Right lobe of liver (tissue), 6 donors: ENCODE measurements at regions not wholly inside any gene's neighbourhood (a gene's known extent, or its start where the extent isn't known, plus 50 kb on each side); places are given as distances from the start of the nearest gene placed in this dataset.
A peak's percentile ranks its signal among the peaks of the same experiment; 100 is the strongest.

Source experiments
- ATAC-seq, 4 donors: fragments of 200-7000 bp; cut with Tn5 transposase; one replicate each; pipeline ENCODE4 v1.9.1; 2020; ENCODE audit warnings: mild to moderate bottlenecking in 4 of 4, moderate library complexity in 4 of 4
- DNase-seq, 3 donors: peaks; one replicate each; pipeline ENCODE4 v3.0.0-alpha.2; 2020
- H3K27ac ChIP-seq, 3 donors: fragments of 200-600 bp; one replicate each; pipeline ENCODE4 v1.8.0; 2022
- H3K27me3 ChIP-seq, 2 donors: fragments of 200-600 bp; one replicate each; pipeline ENCODE4 v1.8.0; 2022
- H3K36me3 ChIP-seq, 4 donors: fragments of 200-600 bp; sonication (generic) in 1 of 4; one replicate each; pipeline versions ENCODE4 v1.5.1 to v1.8.0; 2017 to 2022; ENCODE audit warnings: control low read depth in 1 of 4
- H3K4me1 ChIP-seq, 4 donors: fragments of 200-600 bp; sonication (generic) in 1 of 4; one replicate each; pipeline versions ENCODE4 v1.5.1 to v1.8.0; 2017 to 2022; ENCODE audit warnings: control low read depth in 1 of 4
- H3K4me3 ChIP-seq, 3 donors: fragments of 200-600 bp; one replicate each; pipeline ENCODE4 v1.8.0; 2022
- H3K9me3 ChIP-seq, 4 donors: fragments of 200-600 bp; sonication (generic) in 1 of 4; one replicate each; pipeline versions ENCODE4 v1.5.1 to v1.8.0; 2017 to 2022; ENCODE audit warnings: control low read depth in 1 of 4
- CTCF ChIP-seq, 4 donors: fragments of 200-600 bp in 3 of 4; fragments of 450-650 bp in 1 of 4; IDR thresholded peaks; one replicate each; pipeline versions ENCODE4 v1.5.1 to v1.8.0; 2016 to 2022; ENCODE audit warnings: antibody characterized with exemption in 4 of 4, mild to moderate bottlenecking in 2 of 4
- POLR2A ChIP-seq: fragments of 450-650 bp; IDR thresholded peaks from one replicate; pipeline ENCODE4 v1.6.1; 2017; ENCODE audit warnings: antibody characterized with exemption, mild to moderate bottlenecking
- WGBS: methylation state at CpG from one replicate; pipeline ENCODE4 v1.1.6; 2018; ENCODE audit warnings: low coverage, low lambda C conversion rate; ENCODE audit not compliant: insufficient coverage; ENCODE audit errors: missing lambda C conversion rate; 5-methylcytosine and 5-hydroxymethylcytosine counted together
- intact Hi-C, 2 donors: fragments of 100-400 bp; cut with DNase I; formaldehyde crosslinking; loops; one replicate each; pipeline versions ENCODE4 v1.11.2 to v1.14.1; 2022
- donor health status: DM: no; HTN: yes; CAD: no.
- donor health status: DM: no; HTN: no; CAD: no.
- donor health status: DM: no; HTN: no; CAD: no.
- donor health status: DM: no; HTN: yes; CAD: no.
- donor health status: DM: no; HTN: yes; CAD: no.

GRCh38 chr4:100093091-100093866 lies 97.0 kb downstream of the DDIT4L start:
- peak; percentile 62 to 63 (median 63) for DNase-seq
- no peaks in the 10 kb centered on the region for H3K4me1 ChIP-seq
- peak; percentile 90 to 96 (median 92) for ATAC-seq
- H3K27me3 ChIP-seq: no peaks in the 10 kb centered on the region
- no peaks in the 10 kb centered on the region for H3K9me3 ChIP-seq
- H3K4me3 ChIP-seq: no peak overlapping the region
- no peaks in the 10 kb centered on the region for H3K36me3 ChIP-seq
- WGBS: 30% methylated on average over 8 of the region's 8 CpGs
- H3K27ac ChIP-seq: no peak overlapping the region
- intact Hi-C loops: no loop called here
- no peak for TF ChIP-seq POLR2A
- TF ChIP-seq CTCF (IDR thresholded peaks at IDR 0.05): peak; percentile 60 to 83 (median 79)

- H3K36me3 ChIP-seq: no peaks in the 10 kb centered on the region
- no peaks in the 10 kb centered on the region for H3K9me3 ChIP-seq
- TF ChIP-seq CTCF (IDR thresholded peaks at IDR 0.05) (no peak), POLR2A (no peak)
- intact Hi-C loops: no loop called here
- no peak overlapping the region for H3K27ac ChIP-seq
- no peak overlapping the region for H3K4me3 ChIP-seq
- no peak for DNase-seq
- no peaks in the 10 kb centered on the region for H3K4me1 ChIP-seq
- WGBS: 49% methylated on average over 3 of the region's 3 CpGs
- no peak for ATAC-seq
- no peaks in the 10 kb centered on the region for H3K27me3 ChIP-seq
These were observed 102.5 kb downstream of the DDIT4L start for GRCh38 chr4:100087743-100088142.

- WGBS: 39% methylated on average over 3 of the region's 6 CpGs
- DNase-seq (no peak), ATAC-seq (no peak)
- H3K4me3 ChIP-seq: no peak overlapping the region
- H3K4me1 ChIP-seq: no peaks in the 10 kb centered on the region
- H3K27me3 ChIP-seq: no peaks in the 10 kb centered on the region
- H3K9me3 ChIP-seq: no peaks in the 10 kb centered on the region
- TF ChIP-seq POLR2A (no peak), CTCF (IDR thresholded peaks at IDR 0.05) (no peak)
- intact Hi-C loops: no loop called here
- no peak overlapping the region for H3K27ac ChIP-seq
- no peaks in the 10 kb centered on the region for H3K36me3 ChIP-seq
These were observed 103.4 kb downstream of the DDIT4L start for GRCh38 chr4:100086766-100087431.

GRCh38 chr4:100084892-100085291 lies 105.4 kb downstream of the DDIT4L start:
- no peaks in the 10 kb centered on the region for H3K9me3 ChIP-seq
- 29% methylated on average over 1 of the region's 1 CpG for WGBS
- no peak overlapping the region for H3K27ac ChIP-seq
- ATAC-seq: no peak
- no peak overlapping the region for H3K4me3 ChIP-seq
- DNase-seq: no peak
- H3K27me3 ChIP-seq: no peaks in the 10 kb centered on the region
- intact Hi-C loops: no loop called here
- TF ChIP-seq POLR2A: no peak
- no peak for TF ChIP-seq CTCF (IDR thresholded peaks at IDR 0.05)
- H3K36me3 ChIP-seq: no peaks in the 10 kb centered on the region
- H3K4me1 ChIP-seq: no peaks in the 10 kb centered on the region
